ENCODE measurements at regions not wholly inside any gene's neighbourhood (a gene's known extent, or its start where the extent isn't known, plus 50 kb on each side); places are given as distances from the start of the nearest gene placed in this dataset.

DNA sequence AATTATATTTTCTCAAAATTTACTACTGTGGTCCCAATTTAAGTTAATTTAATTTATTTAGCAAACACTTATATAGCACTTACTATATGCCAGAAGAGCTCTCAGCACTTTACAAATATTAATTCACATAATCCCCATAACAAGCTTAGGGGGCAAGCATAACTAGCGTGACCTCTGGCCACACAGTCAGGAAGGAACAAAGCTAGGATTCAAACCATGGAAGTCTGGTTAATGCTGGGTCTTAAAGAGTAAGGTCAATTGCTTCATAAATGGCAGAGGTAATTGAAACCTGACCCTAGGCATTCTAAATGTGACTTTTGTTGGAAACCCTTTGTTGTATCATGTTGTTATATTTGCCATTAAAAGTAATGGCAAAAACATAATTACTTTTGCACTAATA is 279.5 kb upstream of the EMCN start:
- TF ChIP-seq, protein P1, sequence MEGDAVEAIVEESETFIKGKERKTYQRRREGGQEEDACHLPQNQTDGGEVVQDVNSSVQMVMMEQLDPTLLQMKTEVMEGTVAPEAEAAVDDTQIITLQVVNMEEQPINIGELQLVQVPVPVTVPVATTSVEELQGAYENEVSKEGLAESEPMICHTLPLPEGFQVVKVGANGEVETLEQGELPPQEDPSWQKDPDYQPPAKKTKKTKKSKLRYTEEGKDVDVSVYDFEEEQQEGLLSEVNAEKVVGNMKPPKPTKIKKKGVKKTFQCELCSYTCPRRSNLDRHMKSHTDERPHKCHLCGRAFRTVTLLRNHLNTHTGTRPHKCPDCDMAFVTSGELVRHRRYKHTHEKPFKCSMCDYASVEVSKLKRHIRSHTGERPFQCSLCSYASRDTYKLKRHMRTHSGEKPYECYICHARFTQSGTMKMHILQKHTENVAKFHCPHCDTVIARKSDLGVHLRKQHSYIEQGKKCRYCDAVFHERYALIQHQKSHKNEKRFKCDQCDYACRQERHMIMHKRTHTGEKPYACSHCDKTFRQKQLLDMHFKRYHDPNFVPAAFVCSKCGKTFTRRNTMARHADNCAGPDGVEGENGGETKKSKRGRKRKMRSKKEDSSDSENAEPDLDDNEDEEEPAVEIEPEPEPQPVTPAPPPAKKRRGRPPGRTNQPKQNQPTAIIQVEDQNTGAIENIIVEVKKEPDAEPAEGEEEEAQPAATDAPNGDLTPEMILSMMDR (IDR thresholded peaks at IDR 0.05; ENCODE audit: low read depth, low read length, missing control alignments), result no peak
- no peak overlapping the region for H3K4me3 ChIP-seq (ENCODE audit: low read depth, low read length)
- no peak for DNase-seq (ENCODE audit: low read depth)
- in situ Hi-C loops (cut with HindIII; ENCODE audit: low sequenced_read_pairs), result no loop called here

DNA sequence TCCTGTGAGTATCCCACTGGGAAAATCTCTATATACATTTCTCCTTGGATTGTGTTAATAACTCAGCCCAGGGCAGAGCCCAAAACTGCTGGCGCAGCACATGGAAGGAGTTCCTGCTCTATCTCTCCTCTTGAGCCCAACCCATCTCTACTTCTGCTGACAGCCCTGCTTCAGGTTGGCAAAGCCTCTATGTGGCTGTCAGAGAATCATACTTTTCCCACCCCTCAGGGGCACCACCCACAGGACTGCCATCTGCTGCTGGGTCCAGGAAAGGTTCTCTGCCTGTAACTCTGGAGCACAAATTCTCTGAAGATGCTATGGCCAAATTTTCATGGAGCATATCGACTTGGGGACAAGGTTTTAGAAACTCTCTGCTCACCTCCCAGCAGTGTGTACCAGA is 278.5 kb upstream of the EMCN start:
- no peak overlapping the region for H3K4me3 ChIP-seq (ENCODE audit: low read depth, low read length)
- DNase-seq (ENCODE audit: low read depth), result no peak
- TF ChIP-seq, protein P1 (IDR thresholded peaks at IDR 0.05; ENCODE audit: low read depth, low read length, missing control alignments), result no peak
- in situ Hi-C loops (cut with HindIII; ENCODE audit: low sequenced_read_pairs), result no loop called here

DNA sequence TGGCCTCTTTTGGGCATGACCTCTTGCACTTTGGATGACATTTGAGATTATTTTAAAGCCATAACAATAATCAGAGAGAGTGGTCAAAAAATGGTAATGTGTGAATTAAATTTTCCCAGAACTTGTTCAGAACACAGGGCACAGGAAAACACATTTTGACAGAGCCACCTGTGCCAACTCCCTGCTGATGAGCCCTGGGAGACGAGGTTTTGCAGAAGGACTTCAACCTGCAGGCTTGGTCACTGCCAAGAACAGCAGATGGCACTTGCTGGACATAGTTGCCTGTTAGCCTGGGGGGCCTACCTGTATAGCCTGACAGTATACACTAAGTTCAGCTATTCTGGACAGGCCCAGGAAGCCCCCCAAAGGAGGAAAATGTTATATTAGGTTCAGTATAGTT is 277.8 kb upstream of the EMCN start:
- no peak for DNase-seq (ENCODE audit: low read depth)
- in situ Hi-C loops (cut with HindIII; ENCODE audit: low sequenced_read_pairs), result no loop called here
- H3K4me3 ChIP-seq (ENCODE audit: low read depth, low read length), result no peak overlapping the region
- TF ChIP-seq, protein P1 (IDR thresholded peaks at IDR 0.05; ENCODE audit: low read depth, low read length, missing control alignments), result no peak

DNA sequence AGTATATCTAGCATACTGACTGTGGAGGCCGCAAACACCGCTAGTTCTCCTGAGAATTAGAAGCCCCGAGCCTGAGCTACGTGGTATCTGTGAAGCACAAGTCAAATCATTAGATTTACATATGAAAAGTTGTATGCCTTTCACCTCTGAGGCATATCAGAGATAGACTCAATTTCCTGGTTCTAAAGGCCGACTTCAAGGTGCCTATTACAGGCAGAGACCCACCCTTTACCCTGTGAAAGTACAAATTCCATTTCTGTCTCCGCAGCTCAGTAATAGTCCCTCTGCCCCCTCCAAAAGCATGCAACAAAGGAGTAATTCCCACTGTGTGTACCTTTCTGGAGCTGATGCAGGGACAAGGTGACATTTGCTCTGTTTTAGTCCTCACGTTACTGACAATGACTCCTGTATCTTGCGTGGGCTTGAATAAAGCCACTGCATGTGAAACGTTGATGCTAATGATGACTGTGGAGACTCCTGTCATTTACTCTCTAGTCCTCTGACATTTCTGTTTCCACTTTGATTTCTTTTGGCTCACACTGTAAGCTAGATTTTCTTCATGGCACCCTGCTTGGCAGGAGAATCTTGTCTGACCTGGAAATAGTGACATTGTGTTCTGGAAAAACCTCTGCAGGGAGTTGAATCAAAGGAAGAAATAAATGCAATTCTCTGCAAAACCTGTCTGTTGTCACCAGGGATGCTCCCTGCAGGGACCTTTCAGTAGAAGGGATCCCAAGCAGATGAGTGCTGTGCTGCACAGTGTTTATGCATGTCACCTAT is 273.2 kb upstream of the EMCN start:
- TF ChIP-seq, protein P1 (IDR thresholded peaks at IDR 0.05; ENCODE audit: low read depth, low read length, missing control alignments), result no peak
- H3K4me3 ChIP-seq (ENCODE audit: low read depth, low read length), result no peak overlapping the region
- in situ Hi-C loops (cut with HindIII; ENCODE audit: low sequenced_read_pairs), result no loop called here
- DNase-seq (ENCODE audit: low read depth), result no peak

DNA sequence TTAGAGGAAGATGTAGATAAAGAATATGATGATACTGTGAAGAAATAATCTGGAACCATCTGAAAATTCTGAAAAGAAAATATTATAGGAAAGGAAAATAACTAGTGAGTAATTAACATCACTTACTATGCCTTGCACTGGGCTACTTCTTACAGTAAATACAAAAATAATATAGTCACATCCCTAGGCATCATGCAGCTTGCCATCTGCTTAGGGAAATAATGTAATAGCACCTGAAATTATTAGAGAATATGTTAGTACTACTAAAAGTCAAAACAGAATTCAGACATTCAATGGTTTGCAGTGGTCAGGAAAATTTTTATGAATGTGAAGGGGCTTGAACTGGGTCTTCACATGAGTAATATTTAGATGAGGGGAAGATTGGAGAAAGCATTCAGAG is 272.2 kb upstream of the EMCN start:
- in situ Hi-C loops (cut with HindIII; ENCODE audit: low sequenced_read_pairs), result no loop called here
- TF ChIP-seq, protein P1 (IDR thresholded peaks at IDR 0.05; ENCODE audit: low read depth, low read length, missing control alignments), result no peak
- no peak overlapping the region for H3K4me3 ChIP-seq (ENCODE audit: low read depth, low read length)
- no peak for DNase-seq (ENCODE audit: low read depth)

DNA sequence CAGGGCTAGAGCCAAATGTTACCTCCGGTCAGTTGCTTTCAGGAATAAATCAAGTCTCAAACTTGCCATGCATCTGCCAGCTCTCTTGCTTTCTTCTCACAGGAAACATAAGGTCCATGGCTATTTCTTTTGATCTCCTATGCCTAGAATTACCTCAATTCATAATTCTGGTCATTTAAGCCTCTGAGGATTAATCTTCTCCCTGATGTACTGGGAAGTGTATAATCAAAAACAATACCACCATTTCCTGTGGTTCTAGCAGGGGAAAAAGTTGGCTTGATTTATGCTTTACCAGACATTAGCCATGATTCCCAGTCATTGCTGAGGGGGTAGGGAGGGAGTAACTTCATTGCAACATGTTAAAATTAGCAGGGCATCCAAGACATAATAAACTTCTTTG is 268.7 kb upstream of the EMCN start:
- H3K4me3 ChIP-seq (ENCODE audit: low read depth, low read length), result no peak overlapping the region
- TF ChIP-seq, protein P1 (IDR thresholded peaks at IDR 0.05; ENCODE audit: low read depth, low read length, missing control alignments), result no peak
- peak; percentile 24 for DNase-seq (ENCODE audit: low read depth)
- in situ Hi-C loops (cut with HindIII; ENCODE audit: low sequenced_read_pairs), result no loop called here

Data from astrocyte of the cerebellum (primary cell).